SH-SY5Y (cell line): ENCODE measurements at regions not wholly inside any gene's neighbourhood (a gene's known extent, or its start where the extent isn't known, plus 50 kb on each side); places are given as distances from the start of the nearest gene placed in this dataset.

Source experiments
- GATA2 ChIP-seq: IDR thresholded peaks from 2 replicates; pipeline ENCODE4 v1.6.1; 2011; ENCODE audit warnings: mild to moderate bottlenecking, low read depth, low read length
- GATA3 ChIP-seq: IDR thresholded peaks from 2 replicates; pipeline ENCODE4 v1.6.1; 2011; ENCODE audit warnings: low read depth, mild to moderate bottlenecking, low read length, moderate library complexity

DNA sequence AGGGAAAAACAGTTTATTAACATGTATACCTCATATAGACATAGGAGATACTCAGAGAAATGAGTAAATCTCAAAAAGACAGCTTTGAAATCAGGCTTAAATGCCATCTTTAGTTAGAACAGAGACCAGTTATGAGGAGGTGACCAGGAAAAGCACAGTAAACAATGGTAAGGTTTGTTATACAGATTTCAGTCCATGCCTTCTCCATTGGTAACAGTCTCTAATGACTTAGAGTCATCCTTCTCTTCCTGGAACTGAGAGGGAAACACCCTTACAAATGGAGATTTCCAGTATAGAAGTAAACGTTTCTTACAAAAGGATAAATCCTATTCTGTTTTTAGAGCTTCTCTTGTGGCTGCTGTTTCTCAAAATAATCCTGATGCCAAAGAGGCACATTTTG is 476.3 kb upstream of the NAALADL2 start:
- TF ChIP-seq GATA2 (no peak), GATA3 (no peak)
